ENCODE measurements at regions not wholly inside any gene's neighbourhood (a gene's known extent, or its start where the extent isn't known, plus 50 kb on each side); places are given as distances from the start of the nearest gene placed in this dataset.

- no peak for TF ChIP-seq EZH2 (IDR thresholded peaks at IDR 0.05; ENCODE audit: borderline replicate concordance, low read length)
- TF ChIP-seq, protein P1, sequence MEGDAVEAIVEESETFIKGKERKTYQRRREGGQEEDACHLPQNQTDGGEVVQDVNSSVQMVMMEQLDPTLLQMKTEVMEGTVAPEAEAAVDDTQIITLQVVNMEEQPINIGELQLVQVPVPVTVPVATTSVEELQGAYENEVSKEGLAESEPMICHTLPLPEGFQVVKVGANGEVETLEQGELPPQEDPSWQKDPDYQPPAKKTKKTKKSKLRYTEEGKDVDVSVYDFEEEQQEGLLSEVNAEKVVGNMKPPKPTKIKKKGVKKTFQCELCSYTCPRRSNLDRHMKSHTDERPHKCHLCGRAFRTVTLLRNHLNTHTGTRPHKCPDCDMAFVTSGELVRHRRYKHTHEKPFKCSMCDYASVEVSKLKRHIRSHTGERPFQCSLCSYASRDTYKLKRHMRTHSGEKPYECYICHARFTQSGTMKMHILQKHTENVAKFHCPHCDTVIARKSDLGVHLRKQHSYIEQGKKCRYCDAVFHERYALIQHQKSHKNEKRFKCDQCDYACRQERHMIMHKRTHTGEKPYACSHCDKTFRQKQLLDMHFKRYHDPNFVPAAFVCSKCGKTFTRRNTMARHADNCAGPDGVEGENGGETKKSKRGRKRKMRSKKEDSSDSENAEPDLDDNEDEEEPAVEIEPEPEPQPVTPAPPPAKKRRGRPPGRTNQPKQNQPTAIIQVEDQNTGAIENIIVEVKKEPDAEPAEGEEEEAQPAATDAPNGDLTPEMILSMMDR (conservative IDR thresholded peaks at IDR 0.05 in 1 of 2, IDR thresholded peaks at IDR 0.05 in 1 of 2; ENCODE audit: extremely low read depth in 1 of 2, insufficient read depth in 1 of 2, low read depth in 1 of 2, low read length in 2 of 2) = no peak
These were observed 179.7 kb upstream of the NDST4 start for GRCh38 chr4:115293093-115293462.

Data from mammary epithelial cell (primary cell).